ENCODE measurements at regions not wholly inside any gene's neighbourhood (a gene's known extent, or its start where the extent isn't known, plus 50 kb on each side); places are given as distances from the start of the nearest gene placed in this dataset.

- no peak for TF ChIP-seq CTCF (IDR thresholded peaks at IDR 0.05; ENCODE audit: low read depth, low read length, missing control alignments)
- in situ Hi-C loops (cut with HindIII; ENCODE audit: low sequenced_read_pairs) = no loop called here
- H3K4me3 ChIP-seq (ENCODE audit: low read depth, low read length) = no peak overlapping the region
Observed at GRCh38 chr1:199102239-199102638, 463.4 kb downstream of the PTPRC start.

GRCh38 chr1:199109160-199109559 is 470.3 kb downstream of the PTPRC start:
- in situ Hi-C loops (cut with HindIII; ENCODE audit: low sequenced_read_pairs) = no loop called here
- no peak for TF ChIP-seq CTCF (IDR thresholded peaks at IDR 0.05; ENCODE audit: low read depth, low read length, missing control alignments)
- DNase-seq (ENCODE audit: low read depth) = no peak
- H3K4me3 ChIP-seq (ENCODE audit: low read depth, low read length) = no peak overlapping the region

More at GRCh38 chr1:199102239-199102638, 463.4 kb downstream of the PTPRC start:
- DNase-seq (ENCODE audit: low read depth) = no peak

- DNase-seq (ENCODE audit: low read depth) = no peak
- no peak overlapping the region for H3K4me3 ChIP-seq (ENCODE audit: low read depth, low read length)
- in situ Hi-C loops (cut with HindIII; ENCODE audit: low sequenced_read_pairs) = no loop called here
- TF ChIP-seq CTCF (IDR thresholded peaks at IDR 0.05; ENCODE audit: low read depth, low read length, missing control alignments) = no peak
Observed at GRCh38 chr1:199112365-199112764, 473.5 kb downstream of the PTPRC start.

- in situ Hi-C loops (cut with HindIII; ENCODE audit: low sequenced_read_pairs) = no loop called here
- no peak overlapping the region for H3K4me3 ChIP-seq (ENCODE audit: low read depth, low read length)
- peak; percentile 57 for DNase-seq (ENCODE audit: low read depth)
- peak; percentile 84 for TF ChIP-seq CTCF (IDR thresholded peaks at IDR 0.05; ENCODE audit: low read depth, low read length, missing control alignments)
Observed at GRCh38 chr1:199113265-199113869, 474.5 kb downstream of the PTPRC start.

GRCh38 chr1:199116488-199116887 is 477.6 kb downstream of the PTPRC start:
- TF ChIP-seq CTCF (IDR thresholded peaks at IDR 0.05; ENCODE audit: low read depth, low read length, missing control alignments) = no peak
- H3K4me3 ChIP-seq (ENCODE audit: low read depth, low read length) = no peak overlapping the region
- in situ Hi-C loops (cut with HindIII; ENCODE audit: low sequenced_read_pairs) = no loop called here
- no peak for DNase-seq (ENCODE audit: low read depth)

GRCh38 chr1:199121047-199121446 is 482.2 kb downstream of the PTPRC start:
- TF ChIP-seq CTCF (IDR thresholded peaks at IDR 0.05; ENCODE audit: low read depth, low read length, missing control alignments) = no peak
- no peak overlapping the region for H3K4me3 ChIP-seq (ENCODE audit: low read depth, low read length)
- in situ Hi-C loops (cut with HindIII; ENCODE audit: low sequenced_read_pairs) = no loop called here
- no peak for DNase-seq (ENCODE audit: low read depth)
